ENCODE measurements at regions not wholly inside any gene's neighbourhood (a gene's known extent, or its start where the extent isn't known, plus 50 kb on each side); places are given as distances from the start of the nearest gene placed in this dataset.
A peak's percentile ranks its signal among the peaks of the same experiment; 100 is the strongest.

DNA sequence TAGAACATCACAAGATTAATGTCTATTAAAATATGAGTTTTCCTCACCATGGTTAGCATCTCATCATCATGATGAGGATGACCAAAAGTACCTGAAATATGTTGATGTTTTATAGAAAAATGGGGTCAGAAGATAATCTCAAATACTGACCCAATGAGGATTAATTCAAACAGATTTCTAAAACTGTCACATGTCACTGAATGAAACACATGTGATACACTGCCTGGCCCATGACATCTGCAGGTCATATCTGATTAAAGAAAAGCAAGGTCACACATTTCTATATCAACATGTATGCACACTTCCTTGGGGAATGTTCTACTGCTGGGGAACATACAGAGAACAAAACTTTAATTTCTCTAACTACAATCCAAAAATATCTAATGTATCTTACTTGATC is 470.6 kb upstream of the ADGRL2 start:
- H3K36me3 Mint-ChIP-seq (ENCODE audit: low read depth), result no peaks in the 10 kb centered on the region
- peaks cover 16% of the 10 kb centered on the region for H3K4me1 Mint-ChIP-seq
- no peak overlapping the region for H3K27ac ChIP-seq (ENCODE audit: low read depth, low read length)
- DNase-seq, result no peak
- no peaks in the 10 kb centered on the region for H3K9me3 Mint-ChIP-seq
- no peak overlapping the region for H3K27ac Mint-ChIP-seq
- H3K4me1 ChIP-seq (ENCODE audit: control insufficient read depth, insufficient read depth, low read length), result no peaks in the 10 kb centered on the region
- H3K9me3 ChIP-seq (ENCODE audit: control insufficient read depth, low read length), result no peaks in the 10 kb centered on the region
- H3K27me3 Mint-ChIP-seq (ENCODE audit: insufficient read depth), result peaks cover 2% of the 10 kb centered on the region
- no peak overlapping the region for H3K9ac ChIP-seq (ENCODE audit: extremely low read depth, low read length, poor library complexity, severe bottlenecking)
- TF ChIP-seq, protein P1, sequence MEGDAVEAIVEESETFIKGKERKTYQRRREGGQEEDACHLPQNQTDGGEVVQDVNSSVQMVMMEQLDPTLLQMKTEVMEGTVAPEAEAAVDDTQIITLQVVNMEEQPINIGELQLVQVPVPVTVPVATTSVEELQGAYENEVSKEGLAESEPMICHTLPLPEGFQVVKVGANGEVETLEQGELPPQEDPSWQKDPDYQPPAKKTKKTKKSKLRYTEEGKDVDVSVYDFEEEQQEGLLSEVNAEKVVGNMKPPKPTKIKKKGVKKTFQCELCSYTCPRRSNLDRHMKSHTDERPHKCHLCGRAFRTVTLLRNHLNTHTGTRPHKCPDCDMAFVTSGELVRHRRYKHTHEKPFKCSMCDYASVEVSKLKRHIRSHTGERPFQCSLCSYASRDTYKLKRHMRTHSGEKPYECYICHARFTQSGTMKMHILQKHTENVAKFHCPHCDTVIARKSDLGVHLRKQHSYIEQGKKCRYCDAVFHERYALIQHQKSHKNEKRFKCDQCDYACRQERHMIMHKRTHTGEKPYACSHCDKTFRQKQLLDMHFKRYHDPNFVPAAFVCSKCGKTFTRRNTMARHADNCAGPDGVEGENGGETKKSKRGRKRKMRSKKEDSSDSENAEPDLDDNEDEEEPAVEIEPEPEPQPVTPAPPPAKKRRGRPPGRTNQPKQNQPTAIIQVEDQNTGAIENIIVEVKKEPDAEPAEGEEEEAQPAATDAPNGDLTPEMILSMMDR (conservative IDR thresholded peaks at IDR 0.05), result no peak
- no peaks in the 10 kb centered on the region for H3K36me3 ChIP-seq (ENCODE audit: control insufficient read depth, insufficient read depth, low read length)
- H3K27me3 ChIP-seq (ENCODE audit: control insufficient read depth, insufficient read depth, low read length, poor library complexity, severe bottlenecking), result no peaks in the 10 kb centered on the region
- no peak overlapping the region for H3K4me3 ChIP-seq (ENCODE audit: low read length)
- H3K4me3 Mint-ChIP-seq, result no peak overlapping the region

DNA sequence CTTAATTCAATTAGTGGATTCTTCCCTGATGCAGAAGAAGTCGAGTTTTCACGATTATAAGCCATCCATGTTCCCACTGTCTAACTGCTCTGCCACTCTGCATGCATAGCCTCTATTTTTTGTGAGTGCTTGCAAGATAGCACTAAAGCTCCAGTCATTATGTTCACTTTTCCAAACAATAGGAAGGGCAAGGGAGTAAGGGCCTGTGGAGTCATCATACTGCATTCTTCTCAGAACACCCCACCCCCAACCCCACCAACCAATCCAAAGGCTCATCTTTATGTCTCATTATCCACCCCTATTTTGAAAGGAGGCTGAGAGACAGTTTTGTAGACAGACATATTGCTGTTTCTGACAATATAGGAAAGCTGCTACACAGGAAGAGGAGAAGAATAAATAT is 471.7 kb upstream of the ADGRL2 start:
- H3K27me3 ChIP-seq (ENCODE audit: control insufficient read depth, insufficient read depth, low read length, poor library complexity, severe bottlenecking), result no peaks in the 10 kb centered on the region
- no peak overlapping the region for H3K4me3 ChIP-seq (ENCODE audit: low read length)
- H3K36me3 Mint-ChIP-seq (ENCODE audit: low read depth), result no peaks in the 10 kb centered on the region
- peaks cover 2% of the 10 kb centered on the region for H3K27me3 Mint-ChIP-seq (ENCODE audit: insufficient read depth)
- no peak overlapping the region for H3K27ac Mint-ChIP-seq
- TF ChIP-seq, protein P1 (conservative IDR thresholded peaks at IDR 0.05), result no peak
- H3K27ac ChIP-seq (ENCODE audit: low read depth, low read length), result no peak overlapping the region
- DNase-seq, result no peak
- H3K9me3 ChIP-seq (ENCODE audit: control insufficient read depth, low read length), result no peaks in the 10 kb centered on the region
- no peaks in the 10 kb centered on the region for H3K9me3 Mint-ChIP-seq
- H3K4me1 Mint-ChIP-seq, result peaks cover 10% of the 10 kb centered on the region
- H3K4me1 ChIP-seq (ENCODE audit: control insufficient read depth, insufficient read depth, low read length), result no peaks in the 10 kb centered on the region
- H3K9ac ChIP-seq (ENCODE audit: extremely low read depth, low read length, poor library complexity, severe bottlenecking), result no peak overlapping the region
- WGBS, 2 experiments (ENCODE audit: insufficient coverage in 1 of 2, insufficient read length in 1 of 2), result 71 to 84% methylated on average over 2 of the region's 2 CpGs
- no peaks in the 10 kb centered on the region for H3K36me3 ChIP-seq (ENCODE audit: control insufficient read depth, insufficient read depth, low read length)
- no peak overlapping the region for H3K4me3 Mint-ChIP-seq

DNA sequence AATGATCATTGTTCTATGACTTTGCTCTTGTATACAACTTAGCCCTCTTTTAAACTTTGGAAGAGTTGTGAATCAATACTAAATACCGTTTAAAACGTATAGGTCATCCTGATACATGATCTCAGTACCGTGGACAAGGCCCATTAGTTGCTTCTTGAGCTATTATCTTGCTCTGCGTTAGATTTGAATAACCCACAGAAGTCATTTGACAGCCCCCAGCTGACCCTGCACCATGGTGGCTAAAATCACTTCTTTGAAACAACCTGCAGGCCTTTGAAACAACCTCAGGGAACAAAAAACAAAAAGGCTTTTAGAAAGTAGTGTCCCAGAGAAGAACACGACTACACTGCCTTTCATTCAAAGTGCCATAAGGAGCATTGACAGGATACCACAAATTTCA is 473.0 kb upstream of the ADGRL2 start:
- TF ChIP-seq, protein P1 (conservative IDR thresholded peaks at IDR 0.05), result no peak
- H3K36me3 Mint-ChIP-seq (ENCODE audit: low read depth), result no peaks in the 10 kb centered on the region
- 55 to 85% methylated on average over 5 of the region's 5 CpGs for WGBS, 2 experiments (ENCODE audit: insufficient coverage in 1 of 2, insufficient read length in 1 of 2)
- Histone ChIP-seq H3K27me3 (ENCODE audit: control insufficient read depth, insufficient read depth, low read length, poor library complexity, severe bottlenecking) (no peaks in the 10 kb centered on the region), H3K4me1 (ENCODE audit: control insufficient read depth, insufficient read depth, low read length) (no peaks in the 10 kb centered on the region), H3K9me3 (ENCODE audit: control insufficient read depth, low read length) (no peaks in the 10 kb centered on the region), H3K4me3 (ENCODE audit: low read length) (no peak overlapping the region), H3K27ac (ENCODE audit: low read depth, low read length) (peak overlapping the region; percentile 55), H3K36me3 (ENCODE audit: control insufficient read depth, insufficient read depth, low read length) (no peaks in the 10 kb centered on the region), H3K9ac (ENCODE audit: extremely low read depth, low read length, poor library complexity, severe bottlenecking) (no peak overlapping the region)
- H3K27me3 Mint-ChIP-seq (ENCODE audit: insufficient read depth), result peaks cover 2% of the 10 kb centered on the region
- no peaks in the 10 kb centered on the region for H3K9me3 Mint-ChIP-seq
- no peak overlapping the region for H3K27ac Mint-ChIP-seq
- peaks cover 10% of the 10 kb centered on the region for H3K4me1 Mint-ChIP-seq
- H3K4me3 Mint-ChIP-seq, result no peak overlapping the region
- DNase-seq, result no peak

Data from endodermal cell (in vitro differentiated cells).